ENCODE measurements at regions not wholly inside any gene's neighbourhood (a gene's known extent, or its start where the extent isn't known, plus 50 kb on each side); places are given as distances from the start of the nearest gene placed in this dataset.
"Not testable (repeated sequence)": the region's sequence is repeated elsewhere in the genome, so short reads cannot be mapped to it uniquely, and the experiment has no call there.

DNA sequence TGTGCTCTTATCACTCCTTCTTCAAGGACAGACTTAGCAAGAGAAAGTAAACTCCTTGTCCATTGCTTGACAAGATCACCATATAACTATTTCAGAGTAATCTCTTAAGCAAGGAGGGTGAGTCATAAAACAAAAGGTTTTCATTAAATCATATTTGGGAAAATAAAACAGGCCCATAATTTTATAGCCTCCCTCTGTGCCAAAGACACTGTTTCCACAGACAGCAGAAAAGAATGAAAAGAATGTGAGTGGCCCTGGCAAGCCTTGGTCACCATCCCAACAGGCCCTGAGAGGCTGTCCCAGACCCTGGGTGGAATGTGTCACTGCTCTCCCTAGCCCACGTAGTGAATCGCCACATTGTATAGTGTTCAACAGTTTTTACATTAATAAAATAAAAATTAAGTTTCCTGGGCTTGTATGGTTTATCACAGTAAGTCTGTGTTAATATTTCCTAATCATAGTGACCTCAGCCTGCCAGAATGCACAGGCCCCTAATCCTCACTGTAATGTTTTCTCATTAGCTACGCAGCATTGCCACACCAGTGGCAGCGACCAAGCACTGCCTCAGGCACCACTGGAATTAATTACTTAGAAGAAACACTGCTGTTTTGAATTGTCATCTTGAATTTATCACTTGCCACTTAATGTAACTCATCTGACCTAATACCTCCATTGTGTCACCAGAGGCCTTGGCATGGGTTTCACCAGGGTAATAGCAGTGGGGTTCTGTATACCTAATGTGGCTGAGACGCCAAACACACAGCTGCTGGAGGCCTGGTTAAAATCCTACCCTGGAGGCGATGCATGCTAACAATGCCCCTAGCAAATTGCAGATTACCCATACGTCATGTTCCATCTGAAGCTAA, 401.9 kb downstream of the LNPK start:
- DNase-seq = no peak

DNA sequence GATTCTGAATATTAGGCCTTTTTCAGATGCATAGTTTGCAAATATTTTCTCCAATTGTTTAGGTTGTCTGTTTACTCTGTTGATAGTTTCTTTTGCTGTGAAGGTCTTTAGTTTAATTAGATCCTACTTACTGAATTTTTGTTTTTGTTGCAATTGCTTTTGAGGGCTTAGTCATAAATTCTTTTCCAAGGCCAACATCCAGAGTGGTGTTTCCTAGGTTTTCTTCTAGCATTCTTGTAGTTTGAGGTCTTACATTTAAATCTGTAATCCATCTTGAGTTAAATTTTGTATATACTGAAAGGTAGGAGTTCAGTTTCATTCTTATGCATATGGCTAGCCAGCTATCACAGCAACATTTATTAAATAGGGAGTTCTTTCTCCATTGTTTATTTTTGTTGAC, 404.8 kb downstream of the LNPK start:
- DNase-seq = no peak

DNA sequence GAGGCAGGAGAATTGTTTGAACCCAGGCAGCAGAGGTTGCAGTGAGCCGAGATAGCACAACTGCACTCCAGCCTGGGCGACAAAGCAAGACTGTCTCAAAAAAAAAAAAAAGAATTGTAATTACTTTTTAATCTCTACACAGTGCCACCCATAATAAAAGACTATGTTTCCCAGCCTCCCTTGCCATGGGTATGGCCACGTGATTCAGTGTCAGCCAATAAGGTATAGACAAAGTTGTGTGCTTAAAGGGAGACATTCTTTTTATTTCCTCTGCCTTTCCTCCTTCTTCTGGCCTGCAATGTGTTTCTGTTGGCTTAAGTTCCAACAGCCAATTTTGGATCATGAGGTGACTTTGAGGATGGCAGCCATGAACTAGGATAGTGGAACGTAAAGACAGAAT, 406.9 kb downstream of the LNPK start:
- no peak for DNase-seq

DNA sequence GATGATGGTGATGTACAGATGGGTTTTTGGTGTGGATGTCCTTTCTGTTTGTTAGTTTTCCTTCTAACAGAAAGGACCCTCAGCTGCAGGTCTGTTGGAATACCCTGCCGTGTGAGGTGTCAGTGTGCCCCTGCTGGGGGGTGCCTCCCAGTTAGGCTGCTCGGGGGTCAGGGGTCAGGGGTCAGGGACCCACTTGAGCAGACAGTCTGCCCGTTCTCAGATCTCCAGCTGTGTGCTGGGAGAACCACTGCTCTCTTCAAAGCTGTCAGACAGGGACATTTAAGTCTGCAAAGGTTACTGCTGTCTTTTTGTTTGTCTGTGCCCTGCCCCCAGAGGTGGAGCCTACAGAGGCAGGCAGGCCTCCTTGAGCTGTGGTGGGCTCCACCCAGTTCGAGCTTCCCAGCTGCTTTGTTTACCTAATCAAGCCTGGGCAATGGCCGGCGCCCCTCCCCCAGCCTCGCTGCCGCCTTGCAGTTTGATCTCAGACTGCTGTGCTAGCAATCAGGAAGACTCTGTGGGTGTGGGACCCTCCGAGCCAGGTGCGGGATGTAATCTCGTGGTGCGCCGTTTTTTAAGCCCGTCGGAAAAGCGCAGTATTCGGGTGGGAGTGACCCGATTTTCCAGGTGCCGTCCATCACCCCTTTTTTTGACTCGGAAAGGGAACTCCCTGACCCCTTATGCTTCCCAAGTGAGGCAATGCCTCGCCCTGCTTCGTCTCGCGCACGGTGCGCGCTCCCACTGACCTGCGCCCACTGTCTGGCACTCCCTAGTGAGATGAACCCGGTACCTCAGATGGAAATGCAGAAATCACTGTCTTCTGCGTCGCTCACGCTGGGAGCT, 408.2 kb downstream of the LNPK start:
- not testable (repeated sequence) for DNase-seq

DNA sequence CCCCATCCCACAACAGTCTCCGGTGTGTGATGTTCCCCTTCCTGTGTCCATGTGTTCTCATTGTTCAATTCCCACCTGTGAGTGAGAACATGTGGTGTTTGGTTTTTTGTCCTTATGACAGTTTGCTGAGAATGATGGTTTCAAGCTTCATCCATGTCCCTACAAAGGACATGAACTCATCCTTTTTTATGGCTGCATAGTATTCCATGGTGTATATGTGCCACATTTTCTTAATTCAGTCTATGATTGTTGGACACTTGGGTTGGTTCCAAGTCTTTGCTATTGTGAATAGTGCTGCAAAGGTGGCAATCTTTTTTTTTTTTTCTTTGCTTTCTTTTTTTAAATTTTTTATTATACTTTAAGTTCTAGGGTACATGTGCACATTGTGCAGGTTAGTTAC, 406.7 kb upstream of the ATP5MC3 start:
- not testable (repeated sequence) for DNase-seq

DNA sequence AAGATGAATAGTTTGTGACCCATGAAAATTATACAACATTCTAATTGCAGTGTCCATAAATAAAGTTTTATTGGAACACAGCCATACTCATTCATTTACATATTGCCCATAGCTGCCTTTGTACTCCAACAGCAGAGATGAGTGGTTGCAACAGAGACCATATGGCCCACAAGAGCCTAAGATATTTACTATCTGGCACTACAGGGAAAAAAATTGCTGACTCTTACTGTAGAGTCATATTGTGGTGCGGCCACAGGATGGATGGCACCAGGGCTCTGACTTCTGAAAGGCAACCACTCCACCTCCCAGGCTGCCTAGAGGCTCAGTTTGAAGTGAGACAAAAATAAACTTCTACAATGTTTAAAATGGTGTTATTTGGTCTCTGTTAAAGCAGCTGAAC, 404.0 kb upstream of the ATP5MC3 start:
- DNase-seq = no peak

DNA sequence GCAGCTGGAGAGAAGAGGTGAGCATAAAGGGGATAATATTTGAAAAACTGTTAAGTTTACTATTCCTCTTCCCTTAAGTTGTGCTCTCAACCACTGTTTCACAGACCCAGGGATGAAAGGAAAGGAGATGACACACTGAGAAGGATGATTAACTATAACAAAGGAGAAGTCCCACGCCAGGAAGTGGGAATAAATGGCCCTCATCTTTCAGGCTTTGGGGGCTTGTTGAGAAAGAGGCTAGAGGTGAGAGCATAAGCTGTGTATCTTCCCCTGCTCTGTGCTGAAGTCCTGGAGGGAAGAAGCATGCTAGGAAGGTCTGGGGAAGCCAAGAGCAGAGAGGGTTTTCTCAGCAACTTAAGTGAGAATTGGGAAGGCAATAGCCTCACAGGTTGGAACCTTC, 399.1 kb upstream of the ATP5MC3 start:
- DNase-seq = no peak

DNA sequence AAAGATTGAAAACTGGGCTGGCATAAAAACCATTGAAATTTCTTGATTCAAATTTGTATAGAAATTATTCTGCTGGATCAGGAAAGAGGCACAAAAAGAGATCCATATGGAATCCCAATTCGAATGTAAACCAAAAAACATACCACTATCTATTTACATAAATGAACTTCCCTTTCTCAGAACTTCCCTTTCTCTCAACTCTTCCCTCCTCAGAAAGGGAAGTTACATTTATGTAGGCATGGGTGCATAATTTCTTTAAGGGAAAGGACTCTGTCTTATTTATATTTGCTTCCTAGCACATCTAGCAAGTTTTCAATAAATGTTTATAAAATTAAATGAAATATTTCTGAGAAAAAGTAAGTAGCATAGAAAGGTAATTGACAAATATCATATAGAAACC, 398.1 kb upstream of the ATP5MC3 start:
- no peak for DNase-seq

DNA sequence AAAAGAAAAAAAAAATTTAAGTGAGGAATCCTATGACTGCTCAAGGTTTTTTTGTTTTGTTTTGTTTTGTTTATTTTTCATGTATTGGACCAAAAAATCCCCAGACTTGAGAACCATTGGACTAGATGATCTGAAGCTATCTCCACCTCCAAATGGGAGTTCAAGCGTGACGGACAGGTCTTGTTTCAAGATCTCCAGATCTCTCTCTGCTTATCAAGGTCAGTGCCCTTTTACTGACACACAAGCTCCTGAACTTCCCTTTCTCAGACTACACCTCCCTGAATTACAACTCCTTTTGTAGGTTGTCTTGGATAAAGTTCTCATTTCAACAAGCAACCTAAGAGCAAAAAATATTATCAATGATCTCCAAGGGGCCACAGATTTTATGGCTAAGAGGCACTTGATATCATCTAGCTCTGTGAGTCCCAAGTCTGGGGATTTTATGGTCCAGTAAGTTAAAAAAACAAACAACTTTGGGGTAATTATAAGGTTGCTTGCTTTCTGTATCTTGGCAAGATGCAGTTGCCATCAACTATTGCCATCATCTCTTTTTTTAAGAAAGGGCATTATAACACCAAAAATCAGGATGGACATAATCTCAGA, 396.0 kb upstream of the ATP5MC3 start:
- no peak for DNase-seq

DNA sequence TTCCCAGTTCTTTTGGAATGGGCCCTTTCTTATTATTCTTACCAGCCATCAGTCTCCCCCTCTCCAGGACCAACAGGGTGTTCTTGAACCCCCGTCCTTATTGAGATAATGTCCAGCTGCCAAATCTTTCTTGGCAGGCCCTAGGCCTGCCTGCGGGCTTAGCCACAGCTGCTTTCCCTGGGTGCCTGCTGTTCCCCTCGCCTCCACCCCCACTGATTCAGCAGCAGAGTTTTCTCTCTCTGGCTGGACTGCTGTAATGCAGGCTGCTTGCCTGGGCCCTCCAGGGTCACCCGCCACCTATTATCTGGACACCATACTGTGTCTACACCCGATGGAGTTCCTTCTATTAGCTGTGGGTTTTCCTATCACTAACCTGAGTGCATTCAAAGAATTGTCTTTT, 395.4 kb upstream of the ATP5MC3 start:
- DNase-seq = no peak

DNA sequence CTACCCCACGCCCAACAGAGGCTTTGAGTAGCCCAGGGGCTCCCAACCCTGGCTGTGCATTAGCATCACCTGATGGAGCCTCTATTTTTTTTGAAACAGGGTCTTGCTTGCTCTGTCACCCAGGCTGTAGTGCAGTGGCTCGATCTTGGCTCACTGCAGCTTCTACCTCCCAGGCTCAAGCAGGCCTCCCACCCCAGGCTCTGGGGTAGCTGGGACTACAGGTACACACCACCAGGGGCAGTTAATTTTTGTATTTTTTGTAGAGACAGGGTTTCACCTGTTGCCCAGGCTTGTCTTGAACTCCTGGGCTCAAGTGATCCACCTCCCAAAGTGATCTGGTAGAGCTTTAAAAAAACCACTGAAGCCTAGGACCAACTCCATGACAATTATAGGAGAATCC, 394.8 kb upstream of the ATP5MC3 start:
- DNase-seq = no peak

DNA sequence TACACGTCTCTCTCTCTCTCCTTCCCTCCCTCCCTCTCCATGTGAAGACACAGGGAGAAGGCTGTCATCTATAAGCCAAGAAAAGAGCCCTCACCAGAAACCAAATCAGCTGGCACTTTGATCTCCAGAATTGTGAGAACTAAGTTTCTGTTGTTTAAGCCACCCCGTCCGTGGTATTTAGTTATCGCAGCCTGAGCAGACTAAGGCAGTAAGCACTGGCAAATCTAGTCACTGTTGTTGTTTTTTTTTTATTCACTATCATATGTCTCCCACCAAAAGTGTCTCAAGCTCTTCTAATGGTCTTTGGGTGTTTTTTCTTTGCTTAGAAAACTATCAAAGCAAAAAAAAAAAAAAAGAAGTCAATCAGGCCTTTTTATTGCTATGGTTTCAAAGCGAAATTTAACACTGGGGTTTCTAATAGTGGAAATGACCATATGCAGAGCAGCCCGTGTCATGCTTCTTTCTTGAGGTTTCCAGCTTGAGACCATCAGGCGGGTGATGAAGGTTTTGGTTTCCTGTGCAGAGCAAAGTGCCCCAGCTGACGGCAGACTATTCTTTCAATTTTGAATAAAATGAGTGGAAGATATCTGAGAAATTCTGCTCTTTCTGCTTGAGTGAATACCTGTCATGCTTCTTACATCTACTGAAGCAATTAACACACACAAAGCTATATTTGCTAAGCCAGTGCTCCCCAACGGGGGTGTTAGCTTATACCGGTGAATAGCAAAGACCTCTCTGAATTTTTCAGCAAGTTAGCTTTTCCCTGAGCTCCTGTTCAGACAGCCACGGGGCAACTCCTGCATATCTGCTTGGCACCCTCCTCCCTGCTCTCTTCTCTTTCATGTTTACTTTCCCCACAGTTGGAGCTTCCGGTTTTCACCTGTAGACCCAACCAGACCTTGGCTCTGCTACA, 394.1 kb upstream of the ATP5MC3 start:
- DNase-seq = no peak

DNA sequence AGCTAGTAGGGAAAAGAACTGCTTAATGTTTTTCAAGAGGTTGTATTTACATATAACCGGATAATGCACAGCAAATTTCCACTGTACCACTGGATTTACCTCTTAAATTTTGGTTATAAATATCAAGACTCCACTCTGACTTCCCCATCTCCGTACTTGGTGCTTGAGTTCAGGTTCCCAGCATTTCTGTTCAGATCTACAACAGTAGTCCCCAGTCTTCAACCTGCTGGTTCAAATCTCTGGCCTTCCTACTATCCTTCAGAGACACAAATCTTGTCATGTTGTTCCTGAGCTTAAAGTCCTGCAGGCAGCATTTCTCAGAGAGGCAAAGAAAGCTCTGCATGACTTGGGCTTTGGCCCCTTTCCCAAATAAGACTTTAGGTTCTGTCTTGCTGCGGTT, 392.6 kb upstream of the ATP5MC3 start:
- no peak for DNase-seq

DNA sequence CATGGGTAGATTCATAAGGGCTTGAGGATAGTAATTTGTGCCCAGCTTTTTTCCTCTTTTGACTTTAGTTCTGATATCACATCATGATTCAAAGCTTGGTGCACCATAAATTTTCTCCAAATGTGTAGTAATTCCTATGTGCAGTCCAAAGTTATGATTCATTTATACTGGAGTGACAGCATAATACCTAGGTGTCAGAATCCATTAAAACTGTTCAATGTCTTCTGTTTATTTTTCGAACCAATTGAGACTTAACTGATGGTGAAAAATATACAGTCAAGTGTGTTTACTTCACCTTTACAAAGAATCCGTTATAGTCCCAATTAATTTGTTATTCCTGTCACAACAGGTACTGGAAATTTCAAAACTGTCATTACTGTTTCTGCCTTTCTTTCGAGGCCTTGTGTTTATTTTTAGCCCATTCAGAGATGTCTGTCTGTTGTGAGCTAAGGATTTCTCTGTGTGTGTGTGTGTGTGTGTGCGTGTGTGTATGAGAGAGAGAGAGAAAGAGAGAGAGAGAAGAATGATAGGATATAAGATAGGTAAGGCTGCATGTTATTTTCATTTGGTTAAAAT, 389.7 kb upstream of the ATP5MC3 start:
- DNase-seq = no peak

DNA sequence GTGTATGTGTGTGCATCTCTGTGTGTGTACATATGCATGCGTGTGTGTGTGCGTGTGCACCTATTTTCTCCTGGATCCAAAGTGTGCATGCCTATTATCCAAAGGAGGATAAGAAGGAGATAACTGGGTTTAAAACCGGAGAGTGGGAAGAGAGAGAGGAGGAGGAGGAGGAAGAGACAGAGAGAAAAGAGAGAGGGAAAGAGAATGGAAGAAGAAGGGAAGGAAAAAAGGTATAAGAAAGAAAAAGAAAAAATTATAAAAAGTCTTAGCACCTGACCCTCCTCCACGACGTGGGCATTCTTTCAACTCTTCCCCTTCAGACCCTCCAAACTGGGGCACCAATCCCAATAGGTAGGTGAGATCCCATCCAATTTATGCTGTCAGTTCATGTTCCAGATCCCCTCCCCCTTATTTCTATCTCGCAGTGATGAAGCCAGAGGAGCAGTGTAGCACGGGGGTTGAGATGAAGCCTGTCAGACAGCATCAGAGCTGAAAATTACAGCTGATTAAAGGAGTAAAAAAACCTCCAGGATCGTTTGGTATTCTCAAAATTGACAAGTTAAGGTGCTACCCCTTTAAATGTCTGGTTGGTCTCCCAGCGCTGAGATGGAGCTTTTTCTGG, 386.7 kb upstream of the ATP5MC3 start:
- no peak for DNase-seq

DNA sequence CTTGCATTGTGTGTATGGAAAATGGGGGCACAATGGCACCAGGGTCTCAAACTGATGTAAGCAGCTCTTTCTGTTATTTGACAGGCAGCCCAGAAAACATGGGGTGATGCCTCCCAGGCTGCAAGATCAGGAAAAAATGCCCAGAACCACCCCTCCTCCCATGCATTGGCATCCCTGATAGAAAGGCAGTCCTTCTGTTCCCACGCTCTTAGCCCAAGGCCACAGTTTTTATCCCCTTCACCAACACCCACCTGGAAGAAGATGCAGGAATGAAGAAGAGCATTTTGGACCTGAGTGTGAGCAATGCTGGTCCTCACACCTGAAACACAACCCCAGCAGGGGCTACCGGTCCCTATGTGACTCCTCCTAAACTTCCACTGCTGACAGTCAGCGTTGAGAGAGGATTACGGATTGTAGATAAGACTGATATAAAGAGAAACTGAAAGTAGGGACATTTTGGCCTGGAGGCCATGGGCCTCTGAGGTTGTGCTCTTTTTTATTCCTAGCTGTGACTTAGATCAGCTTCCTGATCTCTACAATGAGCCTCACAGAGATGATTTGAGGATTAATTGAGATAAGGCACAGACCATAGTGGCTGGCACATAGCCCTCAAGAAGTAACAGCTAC, 386.0 kb upstream of the ATP5MC3 start:
- no peak for DNase-seq

DNA sequence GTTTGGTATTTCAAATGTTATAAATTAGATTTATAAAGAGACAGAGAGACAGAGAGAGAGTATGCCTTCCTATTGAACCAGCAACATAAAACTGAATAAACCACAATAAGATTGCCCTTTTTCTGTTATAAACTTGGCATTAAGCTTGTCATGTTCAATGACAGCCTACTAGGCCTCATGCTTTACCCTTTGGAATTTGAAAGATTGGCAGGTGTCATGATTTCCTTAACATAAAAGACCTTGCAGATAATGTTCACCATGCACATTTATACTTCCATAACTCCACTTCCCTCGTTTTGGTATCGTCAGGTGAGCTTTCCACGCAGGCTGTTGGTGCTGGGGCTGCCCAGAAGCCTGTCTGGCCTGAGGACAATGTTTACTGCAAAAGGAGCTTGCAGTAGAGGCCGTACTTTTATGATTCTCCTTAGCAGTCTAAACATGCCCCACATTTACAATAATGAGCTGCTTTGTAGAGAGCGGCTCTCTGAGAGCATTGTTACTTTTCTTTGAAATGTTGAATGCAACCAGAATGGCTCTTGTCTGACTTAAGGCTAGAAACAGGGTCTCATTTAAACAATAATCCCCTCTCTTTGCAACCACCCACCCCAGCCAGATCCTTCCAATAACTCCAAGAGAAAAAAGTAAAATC, 379.1 kb upstream of the ATP5MC3 start:
- DNase-seq = no peak

DNA sequence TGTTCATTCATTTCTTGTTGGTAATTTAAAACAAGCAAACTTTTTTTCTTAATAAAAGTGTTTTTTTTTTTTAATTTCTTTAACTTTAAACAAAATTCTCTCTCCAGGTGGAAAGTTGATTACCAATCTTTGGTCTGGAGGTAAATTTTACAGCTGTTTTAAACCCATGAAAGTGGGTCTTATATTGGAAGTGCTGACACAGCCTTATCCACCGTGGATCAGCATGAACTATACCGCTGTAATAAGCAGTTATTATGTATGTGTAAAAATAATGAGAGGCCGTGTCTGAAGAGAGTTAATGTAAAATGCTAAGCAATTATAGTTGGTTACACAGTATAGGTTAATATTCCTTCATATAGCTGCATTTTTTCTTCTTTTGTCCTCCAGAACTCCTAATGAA, 378.1 kb upstream of the ATP5MC3 start:
- DNase-seq = no peak

DNA sequence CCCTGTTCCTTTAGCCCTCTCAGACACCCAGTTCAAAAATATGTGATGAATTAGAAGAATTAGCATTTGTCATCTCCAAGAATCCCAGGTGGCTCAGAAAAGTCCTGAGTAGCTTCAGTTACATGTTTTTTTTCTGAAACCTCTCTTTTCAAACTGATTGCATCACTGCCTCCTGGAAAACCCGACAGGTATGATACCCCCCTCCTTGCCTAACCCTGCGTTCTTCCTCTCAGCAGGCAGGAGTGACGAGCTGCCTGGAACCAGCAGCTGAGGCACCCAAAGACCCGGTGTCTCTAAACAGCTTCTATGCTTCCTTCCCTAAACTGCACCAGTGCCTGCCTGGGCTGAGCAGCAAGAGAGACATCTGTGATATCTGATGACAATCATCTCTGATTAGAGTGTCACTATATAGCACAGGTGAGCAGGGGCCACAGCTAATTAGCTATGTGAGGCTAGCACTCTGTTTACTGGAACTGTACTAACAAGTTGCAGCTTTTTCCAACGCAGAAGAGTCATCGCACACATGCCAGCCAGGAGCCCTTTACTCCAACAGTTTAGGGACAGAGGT, 376.4 kb upstream of the ATP5MC3 start:
- no peak for DNase-seq

DNA sequence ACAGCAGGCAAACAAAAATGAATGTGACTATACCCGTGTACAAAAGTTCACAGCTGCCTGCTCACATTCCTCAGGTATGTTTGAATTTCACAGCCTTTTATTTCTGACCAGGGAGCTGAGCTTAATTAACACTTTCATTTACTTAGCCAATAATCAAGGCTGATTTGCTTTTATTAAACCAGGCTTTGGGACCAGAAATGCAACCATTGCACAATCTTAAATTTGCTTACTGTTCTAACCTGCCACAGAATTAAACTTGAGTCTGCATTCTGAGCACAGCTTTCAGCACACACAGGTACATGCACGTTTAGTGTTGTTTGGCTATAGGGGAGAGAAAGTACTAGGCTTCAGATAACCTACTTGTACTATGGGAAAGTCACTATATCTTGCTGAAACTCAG, 372.4 kb upstream of the ATP5MC3 start:
- DNase-seq = no peak

All from dermis blood vessel endothelial cell (primary cell).